Hepatocyte (in vitro differentiated cells): ENCODE measurements at regions not wholly inside any gene's neighbourhood (a gene's known extent, or its start where the extent isn't known, plus 50 kb on each side); places are given as distances from the start of the nearest gene placed in this dataset.

Experiments used
- CTCF ChIP-seq: fragments of 200-600 bp; sonication (generic); IDR thresholded peaks from 2 replicates; pipeline ENCODE4 v1.5.1; 2016; ENCODE audit warnings: antibody characterized with exemption, mild to moderate bottlenecking; ENCODE audit not compliant: poor library complexity
- EZH2 ChIP-seq: fragments of 200-600 bp; sonication (generic); IDR thresholded peaks from 2 replicates; pipeline ENCODE4 v1.6.1; 2016; ENCODE audit warnings: antibody characterized with exemption, mild to moderate bottlenecking, borderline replicate concordance
- EZH2phosphoT487 ChIP-seq: fragments of 200-600 bp; sonication (generic); IDR thresholded peaks from one replicate; pipeline ENCODE4 v1.6.1; 2018; ENCODE audit warnings: antibody characterized with exemption, mild to moderate bottlenecking, low read depth, moderate library complexity; ENCODE audit not compliant: unreplicated experiment, severe bottlenecking

- no peak for TF ChIP-seq CTCF
- no peak for TF ChIP-seq EZH2
- TF ChIP-seq EZH2phosphoT487, result no peak
These were observed 275.8 kb downstream of the LNPK start for GRCh38 chr2:175726223-175726622.
